ENCODE measurements at regions not wholly inside any gene's neighbourhood (a gene's known extent, or its start where the extent isn't known, plus 50 kb on each side); places are given as distances from the start of the nearest gene placed in this dataset.

GRCh38 chr5:92102313-92102712 is 719.2 kb upstream of the ARRDC3 start:
- TF ChIP-seq, protein P1, sequence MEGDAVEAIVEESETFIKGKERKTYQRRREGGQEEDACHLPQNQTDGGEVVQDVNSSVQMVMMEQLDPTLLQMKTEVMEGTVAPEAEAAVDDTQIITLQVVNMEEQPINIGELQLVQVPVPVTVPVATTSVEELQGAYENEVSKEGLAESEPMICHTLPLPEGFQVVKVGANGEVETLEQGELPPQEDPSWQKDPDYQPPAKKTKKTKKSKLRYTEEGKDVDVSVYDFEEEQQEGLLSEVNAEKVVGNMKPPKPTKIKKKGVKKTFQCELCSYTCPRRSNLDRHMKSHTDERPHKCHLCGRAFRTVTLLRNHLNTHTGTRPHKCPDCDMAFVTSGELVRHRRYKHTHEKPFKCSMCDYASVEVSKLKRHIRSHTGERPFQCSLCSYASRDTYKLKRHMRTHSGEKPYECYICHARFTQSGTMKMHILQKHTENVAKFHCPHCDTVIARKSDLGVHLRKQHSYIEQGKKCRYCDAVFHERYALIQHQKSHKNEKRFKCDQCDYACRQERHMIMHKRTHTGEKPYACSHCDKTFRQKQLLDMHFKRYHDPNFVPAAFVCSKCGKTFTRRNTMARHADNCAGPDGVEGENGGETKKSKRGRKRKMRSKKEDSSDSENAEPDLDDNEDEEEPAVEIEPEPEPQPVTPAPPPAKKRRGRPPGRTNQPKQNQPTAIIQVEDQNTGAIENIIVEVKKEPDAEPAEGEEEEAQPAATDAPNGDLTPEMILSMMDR (IDR thresholded peaks at IDR 0.05) = no peak
- TF ChIP-seq POLR2A (IDR thresholded peaks at IDR 0.05) = no peak

Measured in thyroid gland (tissue), 4 donors.